GM12878 (cell line): ENCODE measurements at regions not wholly inside any gene's neighbourhood (a gene's known extent, or its start where the extent isn't known, plus 50 kb on each side); places are given as distances from the start of the nearest gene placed in this dataset.

ENCODE experiments used
- ATAC-seq: fragments of 200-7000 bp; cut with Tn5 transposase; 3 replicates; pipeline ENCODE4 v1.9.1; 2020; ENCODE audit warnings: mild to moderate bottlenecking, moderate library complexity
- BruUV-seq: library from RNA; stranded (reverse); fragments of 400-500 nt; replicated peaks from 2 replicates; lab custom pipeline; 2021; lab: Mats Ljungman, UMichigan
- CTCF ChIA-PET: fragments of 300-600 bp; sonication (Branson Sonifier 250); formaldehyde crosslinking; extraction: SDS; loops from one replicate; lab custom pipeline; 2021; ENCODE audit warnings: inconsistent platforms; lab: Yijun Ruan, JAX
- POLR2A ChIA-PET: fragments of 350-600 bp; formaldehyde crosslinking; extraction: SDS; loops from one replicate; lab custom pipeline; 2021; ENCODE audit warnings: inconsistent platforms; lab: Charles Lee
- RAD21 ChIA-PET: fragments of 300-600 bp; sonication (Branson Sonifier 250); formaldehyde crosslinking; loops from one replicate; lab custom pipeline; 2023; ENCODE audit warnings: antibody characterized with exemption; ENCODE audit not compliant: unreplicated experiment; lab: Charles Lee
- SMC1A ChIA-PET: fragments of 300-600 bp; sonication (Branson Sonifier 250); formaldehyde crosslinking; loops from one replicate; lab custom pipeline; 2023; ENCODE audit not compliant: unreplicated experiment, uncharacterized antibody; lab: Charles Lee
- DNase-seq: peaks from one replicate; pipeline ENCODE4 v3.0.0-alpha.2; 2011; ENCODE audit warnings: low read depth, low spot score
- FAIRE-seq: peaks from 3 replicates; lab custom pipeline; 2011; peaks lifted over from hg19 to GRCh38; lab: Jason Lieb, UNC
- H2AFZ ChIP-seq: 2 replicates; pipeline ENCODE4 v1.6.0; 2011; ENCODE audit warnings: low read depth, low read length, control low read depth; ENCODE audit not compliant: control insufficient read depth
- H3K27ac ChIP-seq: 2 replicates; pipeline ENCODE4 v1.5.1; 2011; ENCODE audit warnings: control low read depth; ENCODE audit not compliant: control insufficient read depth, insufficient read depth
- H3K27me3 ChIP-seq, 2 experiments: replicated peaks in 1 of 2; 2 replicates each; pipeline versions ENCODE4 v1.6.0 to v1.6.1; 2011; ENCODE audit warnings: low read length in 1 of 2; ENCODE audit not compliant: control insufficient read depth in 2 of 2, insufficient read depth in 2 of 2
- H3K36me3 ChIP-seq, 2 experiments: 2 replicates each; pipeline ENCODE4 v1.5.1; 2011; ENCODE audit warnings: low read length in 1 of 2; ENCODE audit not compliant: control insufficient read depth in 2 of 2, insufficient read depth in 2 of 2
- H3K4me1 ChIP-seq: 2 replicates; pipeline ENCODE4 v1.6.1; 2011; ENCODE audit warnings: mild to moderate bottlenecking, low read length, moderate library complexity, mixed read lengths; ENCODE audit not compliant: control insufficient read depth, insufficient read depth
- H3K4me2 ChIP-seq: 2 replicates; pipeline ENCODE4 v1.6.0; 2011; ENCODE audit warnings: control low read depth; ENCODE audit not compliant: control insufficient read depth, insufficient read depth
- H3K4me3 ChIP-seq: fragments of 200-600 bp; sonication (generic); 2 replicates; pipeline ENCODE4 v1.5.1; 2016
- H3K79me2 ChIP-seq: 2 replicates; pipeline ENCODE4 v1.6.0; 2011; ENCODE audit warnings: low read length; ENCODE audit not compliant: control insufficient read depth, insufficient read depth
- H3K9ac ChIP-seq: 2 replicates; pipeline ENCODE4 v1.8.0; 2011; ENCODE audit warnings: low read length, control low read depth, mixed read lengths; ENCODE audit not compliant: control insufficient read depth, insufficient read depth
- H3K9me3 ChIP-seq: replicated peaks from 3 replicates; pipeline ENCODE4 v1.5.1; 2011; ENCODE audit warnings: mild to moderate bottlenecking, low read length; ENCODE audit not compliant: control insufficient read depth, insufficient read depth
- H4K20me1 ChIP-seq: 2 replicates; pipeline ENCODE4 v1.6.0; 2011; ENCODE audit not compliant: control insufficient read depth, insufficient read depth
- BCL11A ChIP-seq: IDR thresholded peaks from 2 replicates; pipeline ENCODE4 v1.6.1; 2011; ENCODE audit warnings: low read depth, low read length
- CBX3 ChIP-seq: fragments of 200-600 bp; sonication (generic); IDR thresholded peaks from 2 replicates; pipeline ENCODE4 v1.6.1; 2016; ENCODE audit warnings: low read depth, borderline replicate concordance
- CHD2 ChIP-seq: IDR thresholded peaks from 2 replicates; pipeline ENCODE4 v1.6.1; 2011; ENCODE audit warnings: low read depth, low read length, improper control_type of control experiment, borderline replicate concordance
- HDAC2 ChIP-seq: fragments of 200-600 bp; sonication (generic); IDR thresholded peaks from 2 replicates; pipeline ENCODE4 v1.6.1; 2017
- LARP7 ChIP-seq: fragments of 450-650 bp; IDR thresholded peaks from 2 replicates; pipeline ENCODE4 v1.6.1; 2017; ENCODE audit warnings: mild to moderate bottlenecking
- RELA ChIP-seq: fragments of 450-650 bp; IDR thresholded peaks from 2 replicates; pipeline ENCODE4 v1.8.0; 2014; ENCODE audit warnings: borderline replicate concordance; ENCODE audit not compliant: partially characterized antibody
- SP1 ChIP-seq: IDR thresholded peaks from one replicate; pipeline ENCODE4 v1.6.1; 2011; ENCODE audit warnings: low read depth, low read length
- ZNF622 ChIP-seq: fragments of 450-650 bp; IDR thresholded peaks from 2 replicates; pipeline ENCODE4 v1.6.1; 2017; ENCODE audit warnings: mild to moderate bottlenecking, inconsistent platforms
- WGBS: methylation state at CpG from one replicate; pipeline ENCODE4 v1.1.6; 2016; ENCODE audit warnings: low lambda C conversion rate; ENCODE audit not compliant: insufficient replicate concordance, insufficient coverage; ENCODE audit errors: missing lambda C conversion rate; 5-methylcytosine and 5-hydroxymethylcytosine counted together
- in situ Hi-C: fragments of 300-500 bp; cut with MboI; formaldehyde crosslinking; loops from 9 replicates; pipeline ENCODE4 v1.14.3; 2018; ENCODE audit warnings: mixed read lengths
- intact Hi-C: fragments of 100-400 bp; cut with micrococcal nuclease; formaldehyde crosslinking; loops from one replicate; pipeline ENCODE4 v1.14.2; 2022; ENCODE audit not compliant: unreplicated experiment
- TF ChIP-seq, protein P1 (sequence below): IDR thresholded peaks from 2 replicates; pipeline ENCODE4 v1.6.1; 2011; ENCODE audit warnings: mild to moderate bottlenecking, low read depth, low read length, moderate library complexity; ENCODE audit not compliant: insufficient replicate concordance
- TF ChIP-seq, protein P2 (sequence below): fragments of 450-650 bp; IDR thresholded peaks from 2 replicates; pipeline ENCODE4 v1.6.1; 2017; ENCODE audit warnings: borderline replicate concordance
- TF ChIP-seq, protein P3 (sequence below): fragments of 450-650 bp; IDR thresholded peaks from 2 replicates; pipeline ENCODE4 v1.6.1; 2017; ENCODE audit warnings: mild to moderate bottlenecking, moderate library complexity

DNA sequence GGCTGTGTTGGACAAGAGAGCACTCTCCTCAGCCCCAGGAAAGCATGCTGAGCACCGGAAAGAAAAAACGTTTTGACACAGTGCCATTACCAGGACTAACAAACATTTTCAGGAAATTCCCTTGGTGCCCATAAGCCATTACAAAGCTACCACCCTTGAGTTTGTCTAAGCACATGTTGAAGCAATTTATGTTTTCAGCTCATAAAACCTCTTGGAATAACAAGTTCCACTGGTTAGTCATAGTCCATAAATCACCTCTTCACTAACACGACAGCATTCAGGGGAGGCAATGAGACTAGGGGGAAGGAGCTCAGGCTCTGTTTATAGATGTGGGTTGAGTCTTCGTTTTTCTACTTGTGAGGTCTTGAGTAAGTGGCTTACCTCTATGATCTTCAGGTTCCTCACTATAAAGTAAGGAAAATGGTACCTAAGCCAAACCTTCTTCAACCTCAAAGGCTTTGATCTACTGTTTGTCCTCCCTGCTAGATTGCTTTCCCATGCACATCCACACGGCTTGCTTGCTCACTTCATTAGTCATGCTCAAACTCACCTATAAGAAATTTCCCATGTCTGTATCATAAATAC, 65.4 kb downstream of the DRD1 start:
- ChIA-PET POLR2A (no interaction called here), SMC1A (no interaction called here), CTCF (interaction anchor here (1.1 kb wide), 1 partner anchor 9 kb away, joined by 5 read pairs; no protein-coding TSS in a partner anchor), RAD21 (no interaction called here)
- Histone ChIP-seq H3K9me3 (no peaks in the 10 kb centered on the region), H3K79me2 (no peaks in the 10 kb centered on the region), H3K4me2 (no peak overlapping the region), H3K36me3 (no peaks in the 10 kb centered on the region), H3K4me3 (no peak overlapping the region), H3K27ac (no peak overlapping the region), H4K20me1 (no peaks in the 10 kb centered on the region), H3K4me1 (no peaks in the 10 kb centered on the region), H3K9ac (no peak overlapping the region), H2AFZ (no peak overlapping the region), H3K27me3 (no peaks in the 10 kb centered on the region)
- WGBS, result 1% methylated on average over 5 of the region's 5 CpGs
- in situ Hi-C loops, result no loop called here
- no peak for ATAC-seq
- no peak for DNase-seq
- no TSS peak for BruUV-seq
- FAIRE-seq, result no peak
- intact Hi-C loops, result no loop called here
- TF ChIP-seq CBX3 (no peak), BCL11A (no peak), HDAC2 (no peak), ZNF622 (no peak), LARP7 (no peak), SP1 (no peak), CHD2 (no peak), RELA (no peak)
- TF ChIP-seq, protein P1, sequence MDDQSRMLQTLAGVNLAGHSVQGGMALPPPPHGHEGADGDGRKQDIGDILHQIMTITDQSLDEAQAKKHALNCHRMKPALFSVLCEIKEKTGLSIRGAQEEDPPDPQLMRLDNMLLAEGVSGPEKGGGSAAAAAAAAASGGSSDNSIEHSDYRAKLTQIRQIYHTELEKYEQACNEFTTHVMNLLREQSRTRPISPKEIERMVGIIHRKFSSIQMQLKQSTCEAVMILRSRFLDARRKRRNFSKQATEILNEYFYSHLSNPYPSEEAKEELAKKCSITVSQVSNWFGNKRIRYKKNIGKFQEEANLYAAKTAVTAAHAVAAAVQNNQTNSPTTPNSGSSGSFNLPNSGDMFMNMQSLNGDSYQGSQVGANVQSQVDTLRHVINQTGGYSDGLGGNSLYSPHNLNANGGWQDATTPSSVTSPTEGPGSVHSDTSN, result no peak
- TF ChIP-seq, protein P2, sequence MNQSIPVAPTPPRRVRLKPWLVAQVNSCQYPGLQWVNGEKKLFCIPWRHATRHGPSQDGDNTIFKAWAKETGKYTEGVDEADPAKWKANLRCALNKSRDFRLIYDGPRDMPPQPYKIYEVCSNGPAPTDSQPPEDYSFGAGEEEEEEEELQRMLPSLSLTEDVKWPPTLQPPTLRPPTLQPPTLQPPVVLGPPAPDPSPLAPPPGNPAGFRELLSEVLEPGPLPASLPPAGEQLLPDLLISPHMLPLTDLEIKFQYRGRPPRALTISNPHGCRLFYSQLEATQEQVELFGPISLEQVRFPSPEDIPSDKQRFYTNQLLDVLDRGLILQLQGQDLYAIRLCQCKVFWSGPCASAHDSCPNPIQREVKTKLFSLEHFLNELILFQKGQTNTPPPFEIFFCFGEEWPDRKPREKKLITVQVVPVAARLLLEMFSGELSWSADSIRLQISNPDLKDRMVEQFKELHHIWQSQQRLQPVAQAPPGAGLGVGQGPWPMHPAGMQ, result no peak
- TF ChIP-seq, protein P3, sequence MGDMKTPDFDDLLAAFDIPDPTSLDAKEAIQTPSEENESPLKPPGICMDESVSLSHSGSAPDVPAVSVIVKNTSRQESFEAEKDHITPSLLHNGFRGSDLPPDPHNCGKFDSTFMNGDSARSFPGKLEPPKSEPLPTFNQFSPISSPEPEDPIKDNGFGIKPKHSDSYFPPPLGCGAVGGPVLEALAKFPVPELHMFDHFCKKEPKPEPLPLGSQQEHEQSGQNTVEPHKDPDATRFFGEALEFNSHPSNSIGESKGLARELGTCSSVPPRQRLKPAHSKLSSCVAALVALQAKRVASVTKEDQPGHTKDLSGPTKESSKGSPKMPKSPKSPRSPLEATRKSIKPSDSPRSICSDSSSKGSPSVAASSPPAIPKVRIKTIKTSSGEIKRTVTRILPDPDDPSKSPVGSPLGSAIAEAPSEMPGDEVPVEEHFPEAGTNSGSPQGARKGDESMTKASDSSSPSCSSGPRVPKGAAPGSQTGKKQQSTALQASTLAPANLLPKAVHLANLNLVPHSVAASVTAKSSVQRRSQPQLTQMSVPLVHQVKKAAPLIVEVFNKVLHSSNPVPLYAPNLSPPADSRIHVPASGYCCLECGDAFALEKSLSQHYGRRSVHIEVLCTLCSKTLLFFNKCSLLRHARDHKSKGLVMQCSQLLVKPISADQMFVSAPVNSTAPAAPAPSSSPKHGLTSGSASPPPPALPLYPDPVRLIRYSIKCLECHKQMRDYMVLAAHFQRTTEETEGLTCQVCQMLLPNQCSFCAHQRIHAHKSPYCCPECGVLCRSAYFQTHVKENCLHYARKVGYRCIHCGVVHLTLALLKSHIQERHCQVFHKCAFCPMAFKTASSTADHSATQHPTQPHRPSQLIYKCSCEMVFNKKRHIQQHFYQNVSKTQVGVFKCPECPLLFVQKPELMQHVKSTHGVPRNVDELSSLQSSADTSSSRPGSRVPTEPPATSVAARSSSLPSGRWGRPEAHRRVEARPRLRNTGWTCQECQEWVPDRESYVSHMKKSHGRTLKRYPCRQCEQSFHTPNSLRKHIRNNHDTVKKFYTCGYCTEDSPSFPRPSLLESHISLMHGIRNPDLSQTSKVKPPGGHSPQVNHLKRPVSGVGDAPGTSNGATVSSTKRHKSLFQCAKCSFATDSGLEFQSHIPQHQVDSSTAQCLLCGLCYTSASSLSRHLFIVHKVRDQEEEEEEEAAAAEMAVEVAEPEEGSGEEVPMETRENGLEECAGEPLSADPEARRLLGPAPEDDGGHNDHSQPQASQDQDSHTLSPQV, result no peak
